Left lung (tissue), 4 donors: ENCODE measurements at regions not wholly inside any gene's neighbourhood (a gene's known extent, or its start where the extent isn't known, plus 50 kb on each side); places are given as distances from the start of the nearest gene placed in this dataset.
"Not testable (repeated sequence)": the region's sequence is repeated elsewhere in the genome, so short reads cannot be mapped to it uniquely, and the experiment has no call there.

Experiments used
- ATAC-seq: fragments of 200-7000 bp; cut with Tn5 transposase; one replicate; pipeline ENCODE4 v1.9.1; 2020; ENCODE audit warnings: moderate library complexity
- DNase-seq, 4 donors: peaks; one replicate each; pipeline ENCODE4 v3.0.0-alpha.2; 2013 to 2020
- H3K27ac ChIP-seq, 2 donors: fragments of 200-600 bp; sonication (generic) in 1 of 2; one replicate each; pipeline versions ENCODE4 v1.5.0 to v1.8.0; 2020 to 2021
- H3K27me3 ChIP-seq, 2 donors: fragments of 200-600 bp; sonication (generic) in 1 of 2; one replicate each; pipeline versions ENCODE4 v1.5.0 to v1.8.0; 2020 to 2021
- H3K36me3 ChIP-seq, 2 donors: fragments of 200-600 bp; sonication (generic) in 1 of 2; one replicate each; pipeline versions ENCODE4 v1.5.0 to v1.8.0; 2020 to 2021
- H3K4me1 ChIP-seq, 2 donors: fragments of 200-600 bp; one replicate each; pipeline ENCODE4 v1.8.0; 2021
- H3K4me3 ChIP-seq, 2 donors: fragments of 200-600 bp; sonication (generic) in 1 of 2; one replicate each; pipeline versions ENCODE4 v1.5.0 to v1.8.0; 2020 to 2021; ENCODE audit warnings: mild to moderate bottlenecking in 1 of 2
- H3K9me3 ChIP-seq, 2 donors: fragments of 200-600 bp; sonication (generic) in 1 of 2; one replicate each; pipeline versions ENCODE4 v1.5.0 to v1.8.0; 2020 to 2021
- CTCF ChIP-seq, 2 donors: fragments of 200-600 bp; sonication (generic) in 1 of 2; IDR thresholded peaks; one replicate each; pipeline versions ENCODE4 v1.5.0 to v1.8.0; 2021; ENCODE audit warnings: antibody characterized with exemption in 2 of 2
- intact Hi-C, 2 donors: fragments of 100-400 bp; cut with DNase I; formaldehyde crosslinking; loops; one replicate each; pipeline versions ENCODE4 v1.11.2 to v1.14.2; 2022
- donor health status: DM: no; HTN: yes; CAD: no.
- donor health status: DM: no; HTN: no; CAD: no.

GRCh38 chr22:40094485-40094884, 83.2 kb upstream of the TNRC6B start:
- Histone ChIP-seq H3K27me3 (no peaks in the 10 kb centered on the region), H3K4me3 (no peak overlapping the region)
- peak; percentile 52 for ATAC-seq

DNA sequence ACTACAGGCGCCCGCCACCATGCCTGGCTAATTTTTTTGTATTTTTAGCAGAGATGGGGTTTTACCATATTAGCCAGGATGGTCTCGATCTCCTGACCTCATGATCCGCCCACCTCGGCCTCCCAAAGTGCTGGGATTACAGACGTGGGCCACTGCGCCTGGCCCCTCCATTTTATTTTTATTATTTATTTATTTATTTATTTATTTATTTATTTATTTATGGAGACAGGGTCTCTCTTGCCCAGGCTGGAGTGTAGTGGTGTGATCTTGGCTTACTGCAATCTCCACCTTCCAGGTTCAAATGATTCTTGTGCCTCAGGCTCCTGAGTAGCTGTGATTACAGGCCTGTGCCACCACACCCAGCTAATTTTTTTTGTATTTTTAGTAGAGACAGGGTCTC, 77.8 kb upstream of the TNRC6B start:
- DNase-seq, H3K4me1 ChIP-seq, ATAC-seq, H3K27ac ChIP-seq, H3K4me3 ChIP-seq, H3K9me3 ChIP-seq, H3K27me3 ChIP-seq, H3K36me3 ChIP-seq, intact Hi-C loops: not testable (repeated sequence)

More at GRCh38 chr22:40094485-40094884, 83.2 kb upstream of the TNRC6B start:
- Histone ChIP-seq H3K4me1 (peaks cover 4 to 16% of the 10 kb centered on the region in 2 donors), H3K36me3 (no peaks in the 10 kb centered on the region), H3K9me3 (no peaks in the 10 kb centered on the region), H3K27ac (no peak overlapping the region)
- TF ChIP-seq CTCF (IDR thresholded peaks at IDR 0.05) = no peak
- peak in 1 of 4 donors; percentile 27 for DNase-seq
- intact Hi-C loops = no loop called here

GRCh38 chr22:40105755-40106154, 72.0 kb upstream of the TNRC6B start:
- H3K9me3 ChIP-seq = no peaks in the 10 kb centered on the region
- H3K27me3 ChIP-seq = no peaks in the 10 kb centered on the region
- H3K4me1 ChIP-seq = peaks cover 0 to 28% of the 10 kb centered on the region in 2 donors
- DNase-seq (no peak), ATAC-seq (no peak)
- no peak overlapping the region for H3K27ac ChIP-seq
- H3K36me3 ChIP-seq = no peaks in the 10 kb centered on the region
- no peak for TF ChIP-seq CTCF (IDR thresholded peaks at IDR 0.05)
- H3K4me3 ChIP-seq = no peak overlapping the region
- intact Hi-C loops = no loop called here

DNA sequence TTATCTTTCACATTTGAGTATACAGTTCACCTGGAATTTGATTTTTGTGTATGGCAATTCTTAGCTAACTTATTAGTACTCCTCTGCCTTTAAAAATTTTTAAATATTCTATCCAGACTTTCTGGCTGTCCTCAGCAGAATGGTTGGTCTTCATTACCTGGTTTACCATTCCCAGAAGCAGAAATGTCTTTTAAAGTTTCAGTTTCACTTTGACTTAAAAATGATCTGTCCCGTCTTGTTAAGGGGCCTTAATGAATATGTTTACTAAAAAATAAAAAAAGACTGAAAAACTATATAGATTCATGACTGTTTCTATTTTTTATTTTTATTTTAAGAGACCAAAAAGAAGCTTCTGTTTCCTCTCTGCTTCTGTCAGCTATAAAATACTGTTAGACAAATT, 70.5 kb upstream of the TNRC6B start:
- intact Hi-C loops = no loop called here
- Histone ChIP-seq H3K4me3 (peak overlapping the region in 1 of 2 donors; percentile 27), H3K36me3 (no peaks in the 10 kb centered on the region), H3K27ac (peak overlapping the region; percentile 39 to 65), H3K9me3 (no peaks in the 10 kb centered on the region), H3K4me1 (peaks cover 0 to 28% of the 10 kb centered on the region in 2 donors), H3K27me3 (no peaks in the 10 kb centered on the region)
- DNase-seq = no peak
- peak; percentile 59 for ATAC-seq
- TF ChIP-seq CTCF (IDR thresholded peaks at IDR 0.05) = no peak

DNA sequence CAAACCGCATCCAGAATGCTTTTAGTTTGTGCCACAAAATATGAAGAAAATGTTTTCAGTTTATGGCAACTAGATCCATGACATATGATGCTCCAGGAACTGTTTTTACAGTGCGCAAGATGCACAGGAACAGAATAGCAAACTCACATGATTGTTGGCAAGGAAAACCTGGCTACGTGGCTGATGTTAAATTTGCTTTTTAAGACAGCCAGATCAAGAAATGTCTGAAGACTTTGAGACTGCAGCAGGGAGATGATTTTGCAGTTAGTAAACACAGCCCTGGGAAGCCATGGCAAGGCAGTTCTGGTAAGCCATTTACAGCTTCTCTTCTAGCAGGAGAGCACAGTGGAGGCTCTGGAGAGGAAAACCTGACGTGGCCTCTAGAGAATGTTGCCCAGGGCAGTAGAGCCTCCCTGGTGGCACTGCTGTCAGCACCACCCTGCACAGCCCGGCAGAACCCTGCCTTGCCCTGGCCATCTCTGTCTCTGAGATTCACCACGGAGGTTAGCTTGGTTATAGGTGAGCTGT, 69.8 kb upstream of the TNRC6B start:
- Histone ChIP-seq H3K9me3 (no peaks in the 10 kb centered on the region), H3K36me3 (no peaks in the 10 kb centered on the region), H3K27me3 (no peaks in the 10 kb centered on the region), H3K4me3 (peak overlapping the region in 1 of 2 donors; percentile 27), H3K4me1 (peaks cover 0 to 28% of the 10 kb centered on the region in 2 donors), H3K27ac (peak overlapping the region; percentile 39 to 65)
- DNase-seq = no peak
- peak; percentile 88 for ATAC-seq
- intact Hi-C loops = no loop called here
- TF ChIP-seq CTCF (IDR thresholded peaks at IDR 0.05) = no peak

DNA sequence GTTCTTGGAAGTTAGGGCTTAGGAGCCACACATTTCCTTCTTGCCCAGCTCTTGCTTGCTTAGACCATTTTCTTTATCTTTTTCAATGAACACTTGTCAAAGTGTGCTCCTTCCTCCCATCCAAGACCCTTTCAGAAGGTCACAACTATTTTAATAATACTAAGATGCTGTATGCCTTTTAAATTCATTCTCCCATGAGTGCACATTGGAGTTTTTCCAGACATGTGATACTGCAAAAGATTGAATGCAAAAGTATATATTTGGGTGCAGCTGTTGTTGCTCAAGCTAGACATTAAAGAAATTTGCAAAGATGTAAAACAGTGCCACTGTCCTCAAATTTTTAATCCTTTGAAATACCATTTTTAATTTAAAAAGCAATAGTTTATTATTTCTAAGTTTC, 69.3 kb upstream of the TNRC6B start:
- Histone ChIP-seq H3K36me3 (no peaks in the 10 kb centered on the region), H3K4me3 (no peak overlapping the region), H3K27me3 (no peaks in the 10 kb centered on the region), H3K27ac (peak overlapping the region in 1 of 2 donors; percentile 65), H3K9me3 (no peaks in the 10 kb centered on the region), H3K4me1 (peaks cover 0 to 28% of the 10 kb centered on the region in 2 donors)
- TF ChIP-seq CTCF (IDR thresholded peaks at IDR 0.05) = no peak
- DNase-seq (no peak), ATAC-seq (no peak)
- intact Hi-C loops = no loop called here

- H3K27me3 ChIP-seq, H3K9me3 ChIP-seq, intact Hi-C loops, H3K27ac ChIP-seq, H3K4me3 ChIP-seq, ATAC-seq, DNase-seq, H3K36me3 ChIP-seq: not testable (repeated sequence)
- H3K4me1 ChIP-seq = peaks cover 0 to 28% of the 10 kb centered on the region in 2 donors
These were observed 68.8 kb upstream of the TNRC6B start for GRCh38 chr22:40108926-40109325.
